ENCODE measurements at regions not wholly inside any gene's neighbourhood (a gene's known extent, or its start where the extent isn't known, plus 50 kb on each side); places are given as distances from the start of the nearest gene placed in this dataset.

DNA sequence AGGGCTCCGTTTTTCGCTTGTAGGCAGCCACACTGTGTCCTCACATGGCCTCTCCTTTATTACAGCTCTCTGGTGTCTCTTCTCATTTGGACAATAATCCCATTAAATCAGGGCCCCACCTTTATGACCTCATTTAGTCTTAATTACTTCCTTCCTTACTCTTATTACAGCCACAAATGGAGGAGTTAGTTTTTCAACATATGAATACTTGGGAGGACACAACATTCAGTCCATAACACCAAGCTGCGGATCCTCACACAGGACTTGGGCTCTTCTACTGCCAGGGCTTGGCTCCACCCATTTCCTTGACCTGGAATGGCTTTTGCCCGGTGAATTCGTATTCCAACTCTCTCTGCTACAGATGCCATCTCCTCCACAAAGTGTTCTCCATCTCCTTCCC, 74.3 kb upstream of the SLC7A14 start:
- no peak for ATAC-seq

DNA sequence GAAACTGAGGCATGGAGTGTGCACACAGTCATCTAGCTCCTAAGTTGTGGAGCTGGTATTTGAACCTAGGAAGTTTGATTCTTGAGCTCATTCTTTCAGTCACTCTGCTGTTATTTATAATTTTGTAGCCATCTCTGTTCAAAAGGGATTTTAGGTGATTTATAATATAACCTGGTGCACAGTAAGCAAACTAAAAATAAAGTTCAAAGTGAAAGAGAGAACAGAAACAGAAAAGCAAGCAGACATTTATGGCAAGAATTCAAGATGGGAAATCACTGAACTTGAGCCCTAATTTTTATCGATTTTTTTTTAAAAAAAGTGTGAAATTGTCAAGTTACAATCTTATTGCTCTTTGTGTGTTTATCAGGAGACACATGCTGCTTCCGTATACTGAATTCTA, 71.4 kb upstream of the SLC7A14 start:
- TF ChIP-seq, protein P1, sequence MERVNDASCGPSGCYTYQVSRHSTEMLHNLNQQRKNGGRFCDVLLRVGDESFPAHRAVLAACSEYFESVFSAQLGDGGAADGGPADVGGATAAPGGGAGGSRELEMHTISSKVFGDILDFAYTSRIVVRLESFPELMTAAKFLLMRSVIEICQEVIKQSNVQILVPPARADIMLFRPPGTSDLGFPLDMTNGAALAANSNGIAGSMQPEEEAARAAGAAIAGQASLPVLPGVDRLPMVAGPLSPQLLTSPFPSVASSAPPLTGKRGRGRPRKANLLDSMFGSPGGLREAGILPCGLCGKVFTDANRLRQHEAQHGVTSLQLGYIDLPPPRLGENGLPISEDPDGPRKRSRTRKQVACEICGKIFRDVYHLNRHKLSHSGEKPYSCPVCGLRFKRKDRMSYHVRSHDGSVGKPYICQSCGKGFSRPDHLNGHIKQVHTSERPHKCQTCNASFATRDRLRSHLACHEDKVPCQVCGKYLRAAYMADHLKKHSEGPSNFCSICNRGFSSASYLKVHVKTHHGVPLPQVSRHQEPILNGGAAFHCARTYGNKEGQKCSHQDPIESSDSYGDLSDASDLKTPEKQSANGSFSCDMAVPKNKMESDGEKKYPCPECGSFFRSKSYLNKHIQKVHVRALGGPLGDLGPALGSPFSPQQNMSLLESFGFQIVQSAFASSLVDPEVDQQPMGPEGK (CRISPR knock-in tag; IDR thresholded peaks at IDR 0.05; ENCODE audit: borderline replicate concordance) = no peak
- TF ChIP-seq ZFP3 (CRISPR knock-in tag; IDR thresholded peaks at IDR 0.05) (no peak), RARB (CRISPR knock-in tag; IDR thresholded peaks at IDR 0.05) (no peak), ZFP30 (CRISPR knock-in tag; IDR thresholded peaks at IDR 0.05) (no peak), SNAI2 (CRISPR knock-in tag; IDR thresholded peaks at IDR 0.05) (no peak), ZNF70 (CRISPR knock-in tag; IDR thresholded peaks at IDR 0.05) (no peak), ARNTL (CRISPR knock-in tag; IDR thresholded peaks at IDR 0.05; ENCODE audit: borderline replicate concordance, low read depth) (no peak), GLIS3 (CRISPR knock-in tag; IDR thresholded peaks at IDR 0.05) (no peak), ZNF8 (CRISPR knock-in tag; IDR thresholded peaks at IDR 0.05) (no peak), OSR1 (CRISPR knock-in tag; IDR thresholded peaks at IDR 0.05) (no peak), ZC3H10 (CRISPR knock-in tag; IDR thresholded peaks at IDR 0.05) (no peak)
- TF ChIP-seq, protein P2, sequence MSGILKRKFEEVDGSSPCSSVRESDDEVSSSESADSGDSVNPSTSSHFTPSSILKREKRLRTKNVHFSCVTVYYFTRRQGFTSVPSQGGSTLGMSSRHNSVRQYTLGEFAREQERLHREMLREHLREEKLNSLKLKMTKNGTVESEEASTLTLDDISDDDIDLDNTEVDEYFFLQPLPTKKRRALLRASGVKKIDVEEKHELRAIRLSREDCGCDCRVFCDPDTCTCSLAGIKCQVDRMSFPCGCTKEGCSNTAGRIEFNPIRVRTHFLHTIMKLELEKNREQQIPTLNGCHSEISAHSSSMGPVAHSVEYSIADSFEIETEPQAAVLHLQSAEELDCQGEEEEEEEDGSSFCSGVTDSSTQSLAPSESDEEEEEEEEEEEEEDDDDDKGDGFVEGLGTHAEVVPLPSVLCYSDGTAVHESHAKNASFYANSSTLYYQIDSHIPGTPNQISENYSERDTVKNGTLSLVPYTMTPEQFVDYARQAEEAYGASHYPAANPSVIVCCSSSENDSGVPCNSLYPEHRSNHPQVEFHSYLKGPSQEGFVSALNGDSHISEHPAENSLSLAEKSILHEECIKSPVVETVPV (CRISPR knock-in tag; IDR thresholded peaks at IDR 0.05) = no peak
- TF ChIP-seq, protein P3, sequence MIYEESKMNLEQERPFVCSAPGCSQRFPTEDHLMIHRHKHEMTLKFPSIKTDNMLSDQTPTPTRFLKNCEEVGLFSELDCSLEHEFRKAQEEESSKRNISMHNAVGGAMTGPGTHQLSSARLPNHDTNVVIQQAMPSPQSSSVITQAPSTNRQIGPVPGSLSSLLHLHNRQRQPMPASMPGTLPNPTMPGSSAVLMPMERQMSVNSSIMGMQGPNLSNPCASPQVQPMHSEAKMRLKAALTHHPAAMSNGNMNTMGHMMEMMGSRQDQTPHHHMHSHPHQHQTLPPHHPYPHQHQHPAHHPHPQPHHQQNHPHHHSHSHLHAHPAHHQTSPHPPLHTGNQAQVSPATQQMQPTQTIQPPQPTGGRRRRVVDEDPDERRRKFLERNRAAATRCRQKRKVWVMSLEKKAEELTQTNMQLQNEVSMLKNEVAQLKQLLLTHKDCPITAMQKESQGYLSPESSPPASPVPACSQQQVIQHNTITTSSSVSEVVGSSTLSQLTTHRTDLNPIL (CRISPR knock-in tag; IDR thresholded peaks at IDR 0.05; ENCODE audit: low read depth) = no peak
- no peak for ATAC-seq

More for the DNA sequence above, 74.3 kb upstream of the SLC7A14 start:
- TF ChIP-seq OSR1 (CRISPR knock-in tag; IDR thresholded peaks at IDR 0.05) (no peak), ZNF70 (CRISPR knock-in tag; IDR thresholded peaks at IDR 0.05) (no peak), CSDC2 (CRISPR knock-in tag; IDR thresholded peaks at IDR 0.05) (no peak), SNAI2 (CRISPR knock-in tag; IDR thresholded peaks at IDR 0.05) (no peak), GLIS3 (CRISPR knock-in tag; IDR thresholded peaks at IDR 0.05) (no peak), ZC3H10 (CRISPR knock-in tag; IDR thresholded peaks at IDR 0.05) (no peak), ARNTL (CRISPR knock-in tag; IDR thresholded peaks at IDR 0.05; ENCODE audit: borderline replicate concordance, low read depth) (no peak), PPARA (CRISPR knock-in tag; IDR thresholded peaks at IDR 0.05; ENCODE audit: borderline replicate concordance) (no peak), RARB (CRISPR knock-in tag; IDR thresholded peaks at IDR 0.05) (no peak), ISL1 (CRISPR knock-in tag; IDR thresholded peaks at IDR 0.05) (no peak), ZFP3 (CRISPR knock-in tag; IDR thresholded peaks at IDR 0.05) (no peak), BACH2 (CRISPR knock-in tag; IDR thresholded peaks at IDR 0.05; ENCODE audit: borderline replicate concordance) (no peak)
- TF ChIP-seq, protein P4, sequence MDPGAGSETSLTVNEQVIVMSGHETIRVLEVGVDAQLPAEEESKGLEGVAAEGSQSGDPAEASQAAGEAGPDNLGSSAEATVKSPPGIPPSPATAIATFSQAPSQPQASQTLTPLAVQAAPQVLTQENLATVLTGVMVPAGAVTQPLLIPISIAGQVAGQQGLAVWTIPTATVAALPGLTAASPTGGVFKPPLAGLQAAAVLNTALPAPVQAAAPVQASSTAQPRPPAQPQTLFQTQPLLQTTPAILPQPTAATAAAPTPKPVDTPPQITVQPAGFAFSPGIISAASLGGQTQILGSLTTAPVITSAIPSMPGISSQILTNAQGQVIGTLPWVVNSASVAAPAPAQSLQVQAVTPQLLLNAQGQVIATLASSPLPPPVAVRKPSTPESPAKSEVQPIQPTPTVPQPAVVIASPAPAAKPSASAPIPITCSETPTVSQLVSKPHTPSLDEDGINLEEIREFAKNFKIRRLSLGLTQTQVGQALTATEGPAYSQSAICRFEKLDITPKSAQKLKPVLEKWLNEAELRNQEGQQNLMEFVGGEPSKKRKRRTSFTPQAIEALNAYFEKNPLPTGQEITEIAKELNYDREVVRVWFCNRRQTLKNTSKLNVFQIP (CRISPR knock-in tag; IDR thresholded peaks at IDR 0.05; ENCODE audit: borderline replicate concordance, low read depth) = no peak
- TF ChIP-seq, protein P1 (CRISPR knock-in tag; IDR thresholded peaks at IDR 0.05; ENCODE audit: borderline replicate concordance) = no peak
- TF ChIP-seq, protein P3 (CRISPR knock-in tag; IDR thresholded peaks at IDR 0.05; ENCODE audit: low read depth) = no peak
- TF ChIP-seq, protein P2 (CRISPR knock-in tag; IDR thresholded peaks at IDR 0.05) = no peak

All from SK-N-SH treated with all-trans-retinoic acid at 6 μM for 48 hours (cell line).